ENCODE measurements at regions not wholly inside any gene's neighbourhood (a gene's known extent, or its start where the extent isn't known, plus 50 kb on each side); places are given as distances from the start of the nearest gene placed in this dataset.

GRCh38 chr1:11373895-11374747, 101.1 kb downstream of the UBIAD1 start:
- no peak for DNase-seq

DNA sequence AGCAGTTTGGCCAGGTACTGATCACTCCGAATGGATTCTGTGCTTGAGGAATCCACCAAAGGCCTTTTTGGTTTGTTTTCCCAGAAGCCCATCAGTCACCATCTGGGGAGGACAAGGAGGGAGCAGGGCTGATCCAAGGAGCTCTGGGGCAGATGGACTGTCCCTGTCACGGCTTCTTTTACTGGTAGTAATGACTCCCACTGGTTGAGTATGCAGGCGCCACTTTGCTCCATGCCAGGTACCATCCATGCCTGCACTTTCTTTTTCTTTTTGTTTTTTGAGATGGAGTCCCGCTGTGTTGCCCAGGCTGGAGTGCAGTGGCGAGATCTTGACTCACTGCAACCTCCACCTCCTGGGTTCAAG, 101.7 kb downstream of the UBIAD1 start:
- no peak for DNase-seq

- no peak for DNase-seq
Observed at GRCh38 chr1:11377001-11377583, 101.9 kb upstream of the DISP3 start.

DNA sequence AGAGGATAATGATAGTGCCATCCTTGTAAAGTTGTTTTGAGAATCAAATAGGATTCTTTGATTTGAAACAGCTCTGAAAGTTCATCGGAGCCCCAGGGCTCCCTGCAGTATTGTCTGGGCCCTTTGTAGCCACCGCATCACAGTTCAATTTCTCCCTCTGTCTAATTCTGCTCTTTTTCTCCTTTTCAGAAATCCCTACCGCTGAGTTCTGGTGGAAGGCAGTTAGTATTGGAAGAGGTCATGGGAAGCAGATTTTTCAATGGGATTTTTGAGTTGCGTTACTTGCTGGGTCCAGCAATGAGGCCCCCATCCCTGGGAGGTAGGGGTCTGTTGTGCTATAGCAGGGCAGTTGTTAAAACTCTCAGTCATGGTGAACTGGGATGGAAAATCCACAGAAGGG, 101.0 kb upstream of the DISP3 start:
- no peak for DNase-seq

DNA sequence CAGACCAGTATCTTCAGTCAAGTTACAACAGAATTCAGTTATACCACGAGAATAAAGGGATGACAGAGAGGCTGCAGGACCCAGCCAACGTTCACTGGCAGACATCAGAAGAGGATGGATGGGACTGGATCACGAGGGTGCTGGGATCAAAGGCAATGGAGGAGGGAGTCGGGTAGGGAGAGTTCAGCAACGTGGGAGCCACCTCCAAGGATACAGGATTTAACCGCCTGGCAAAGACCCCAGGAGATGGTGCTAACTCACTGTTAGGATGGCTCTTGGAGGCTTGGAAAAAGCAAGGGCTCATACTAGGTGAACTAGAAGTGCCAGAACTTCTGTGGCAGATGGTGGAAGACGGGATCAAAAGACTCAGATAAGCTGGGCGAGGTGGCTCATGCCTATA, 99.1 kb upstream of the DISP3 start:
- no peak for DNase-seq

- DNase-seq, result no peak
Observed at GRCh38 chr1:11380500-11380899, 98.5 kb upstream of the DISP3 start.

DNA sequence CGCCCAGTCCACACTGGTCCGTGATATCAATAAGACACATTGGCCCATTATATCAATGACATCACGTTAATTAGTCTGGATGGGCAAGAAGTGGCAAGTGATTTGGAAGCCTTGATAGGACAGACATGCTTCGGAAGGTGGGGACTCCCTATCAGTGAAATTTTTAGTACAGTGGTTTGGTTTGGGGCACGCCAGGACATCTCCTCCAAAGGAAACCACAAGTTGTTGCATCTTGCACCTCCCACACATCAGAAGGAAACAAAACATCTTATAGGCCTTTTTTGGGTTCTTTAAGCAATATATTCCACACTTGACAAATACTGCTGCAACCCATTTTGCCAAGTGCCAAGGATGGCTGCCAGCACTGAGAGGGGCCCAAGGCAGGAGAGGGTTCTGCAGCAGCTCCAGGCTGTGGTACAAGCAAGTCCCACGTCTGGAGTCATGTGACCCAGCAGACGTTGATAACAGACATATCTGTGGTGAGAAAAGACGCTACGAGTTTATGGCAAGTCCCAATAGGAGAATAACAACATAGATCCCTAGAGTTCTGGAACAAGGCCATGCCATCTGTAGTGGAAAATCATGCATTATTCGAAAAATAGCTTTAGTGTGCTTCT, 95.3 kb upstream of the DISP3 start:
- no peak for DNase-seq

- DNase-seq, result no peak
Observed at GRCh38 chr1:11384170-11384554, 94.8 kb upstream of the DISP3 start.

DNA sequence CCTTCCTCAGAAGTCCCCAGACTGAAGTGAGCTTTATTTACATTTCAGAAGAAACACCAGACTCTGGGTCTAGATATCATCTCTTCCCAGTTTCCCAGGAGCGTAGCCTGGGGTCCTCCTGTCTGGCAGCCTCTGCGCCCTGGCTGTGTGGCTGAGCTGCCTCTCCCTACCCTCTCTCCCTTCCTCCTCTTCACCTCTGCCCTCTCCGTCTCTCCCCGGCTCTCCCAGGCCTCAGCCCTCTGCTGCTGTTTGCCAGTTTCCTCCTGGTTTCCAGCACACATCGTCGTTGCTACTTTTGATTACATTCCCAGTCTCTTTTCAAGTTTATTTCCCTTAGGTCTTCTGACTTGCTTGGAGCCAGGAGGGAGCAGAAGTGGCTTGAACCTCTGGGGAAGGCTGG, 91.1 kb upstream of the DISP3 start:
- DNase-seq, result no peak

- no peak for DNase-seq
Observed at GRCh38 chr1:11388617-11389016, 90.3 kb upstream of the DISP3 start.

DNA sequence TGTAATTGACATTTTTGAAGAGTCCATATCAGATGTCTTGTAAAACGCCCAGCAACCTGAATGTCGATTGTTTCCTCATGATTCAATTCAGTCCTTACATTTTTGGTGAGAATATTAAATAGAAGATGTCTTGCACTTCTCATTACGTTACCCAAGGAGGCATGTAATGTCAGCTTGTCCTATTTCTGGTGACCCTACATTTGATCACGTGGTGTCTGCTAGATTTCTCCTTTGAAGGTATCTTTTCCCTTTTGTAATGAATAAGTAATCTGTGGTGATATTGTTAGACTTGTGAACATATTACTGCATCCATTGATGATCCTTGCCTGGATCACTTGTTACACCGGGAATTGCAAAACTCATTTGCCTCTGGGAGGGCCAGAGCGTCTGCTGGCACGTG, 87.6 kb upstream of the DISP3 start:
- no peak for DNase-seq

- no peak for DNase-seq
Observed at GRCh38 chr1:11391886-11392285, 87.1 kb upstream of the DISP3 start.

DNA sequence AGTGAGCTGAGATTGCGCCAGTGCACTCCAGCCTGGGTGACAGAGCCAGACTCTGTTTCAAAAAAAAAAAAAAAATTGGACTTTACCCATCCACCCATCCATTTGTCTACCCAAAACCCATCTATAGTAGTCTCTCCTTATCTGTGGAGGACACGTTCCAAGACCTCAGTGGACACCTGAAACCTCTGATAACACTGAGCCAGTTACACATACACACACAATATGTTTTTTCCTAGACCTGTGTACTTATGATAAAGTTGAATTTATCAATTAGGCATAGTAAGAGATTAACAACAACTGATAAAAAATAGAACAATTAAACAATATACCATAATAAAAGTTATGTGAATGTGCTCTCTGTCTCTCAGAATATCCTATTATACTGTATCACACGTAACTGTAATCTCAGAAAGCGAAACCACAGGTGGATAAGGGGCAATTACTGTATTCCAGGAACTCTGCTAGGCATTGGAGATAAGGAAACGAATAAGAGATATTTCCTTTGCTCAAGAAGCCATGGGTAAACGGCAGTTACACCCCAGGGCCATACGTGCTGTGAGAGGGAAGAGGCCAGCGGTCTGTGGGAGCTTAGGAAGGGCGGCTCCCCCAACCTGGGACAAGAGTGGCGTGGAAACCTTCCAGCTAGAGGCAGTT, 84.2 kb upstream of the DISP3 start:
- no peak for DNase-seq

DNA sequence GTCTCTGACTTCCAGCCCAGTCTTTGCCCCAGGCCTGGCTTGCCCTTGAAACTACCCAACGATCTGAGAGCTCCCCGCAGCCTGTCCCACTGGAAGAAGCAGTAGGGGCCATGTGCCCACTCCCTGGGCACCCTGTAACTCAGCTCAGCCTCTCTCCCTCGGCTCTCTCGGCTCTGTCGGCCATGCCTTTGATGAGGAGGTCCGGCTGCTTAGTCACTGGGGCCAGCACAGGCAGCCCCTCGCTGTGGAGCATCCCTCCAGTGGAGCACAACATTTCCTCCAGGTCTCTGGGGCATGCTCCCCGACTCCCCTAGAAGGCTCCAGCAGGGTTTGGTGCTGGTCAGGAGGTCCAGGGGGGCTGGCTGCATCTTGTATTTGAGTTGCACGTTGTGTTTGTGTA, 83.3 kb upstream of the DISP3 start:
- no peak for DNase-seq

- no peak for DNase-seq
Observed at GRCh38 chr1:11397151-11397901, 81.6 kb upstream of the DISP3 start.

GRCh38 chr1:11399250-11399649, 79.7 kb upstream of the DISP3 start:
- no peak for DNase-seq

DNA sequence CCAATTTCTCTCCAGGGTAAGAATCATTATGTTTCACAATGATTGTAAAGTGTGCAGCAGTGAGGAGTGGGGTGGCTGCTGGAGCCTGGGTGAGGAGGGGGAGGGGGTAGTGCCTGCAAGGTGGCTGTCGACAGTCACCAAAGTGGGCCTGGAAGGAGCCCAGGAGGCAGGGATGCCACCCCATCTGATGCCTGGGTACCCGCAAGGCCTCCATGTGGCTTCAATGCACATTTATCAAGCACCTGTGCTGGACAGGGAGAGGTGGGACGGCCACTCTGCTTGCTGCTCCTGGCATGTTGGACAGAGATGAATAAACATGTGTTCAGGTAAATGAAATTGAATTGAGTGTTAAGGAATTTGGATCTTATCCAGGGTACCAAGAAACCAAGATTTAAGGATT, 78.8 kb upstream of the DISP3 start:
- no peak for DNase-seq

DNA sequence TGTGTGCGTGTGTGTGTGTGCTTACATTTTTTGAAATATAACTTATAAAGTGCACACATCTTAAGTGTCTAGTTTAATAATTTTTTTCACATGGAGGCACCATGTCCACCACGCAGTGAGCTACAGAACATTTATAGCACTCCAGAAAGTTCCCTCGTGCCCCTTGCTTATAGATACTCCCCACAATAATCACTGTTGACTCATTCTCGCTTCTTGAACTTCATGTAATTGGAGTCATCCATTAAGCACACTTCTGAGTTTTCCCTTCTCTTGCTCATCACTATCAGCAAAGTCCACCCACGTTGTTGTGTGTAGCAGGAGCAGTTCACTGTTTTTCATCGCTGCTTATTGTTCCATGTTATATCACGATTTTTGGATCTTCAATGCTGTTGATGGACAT, 78.4 kb upstream of the DISP3 start:
- DNase-seq, result no peak

DNA sequence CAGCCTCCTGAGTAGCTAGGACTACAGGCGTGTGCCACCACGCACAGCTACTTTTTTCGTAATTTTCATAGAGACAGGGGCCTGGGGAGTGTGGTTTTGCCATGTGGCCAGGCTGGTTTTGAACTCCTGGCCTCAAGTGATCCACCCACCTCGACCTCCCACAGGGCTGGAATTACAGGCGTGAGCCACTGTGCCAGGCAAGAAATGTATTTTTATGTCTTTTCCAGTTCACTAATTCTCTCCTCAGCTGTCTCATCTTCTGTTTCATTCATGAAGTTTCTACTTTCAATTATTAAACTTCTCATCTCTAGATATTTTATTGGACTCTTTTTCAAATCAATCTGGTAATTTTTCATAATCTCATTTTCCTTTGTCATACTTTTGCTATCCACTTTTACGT, 72.1 kb upstream of the DISP3 start:
- no peak for DNase-seq

GRCh38 chr1:11407301-11407994, 71.5 kb upstream of the DISP3 start:
- DNase-seq, result no peak

- no peak for DNase-seq
Observed at GRCh38 chr1:11412141-11412540, 66.8 kb upstream of the DISP3 start.

- peak in 1 of 2 experiments; percentile 48 for DNase-seq
Observed at GRCh38 chr1:11413986-11414391, 65.0 kb upstream of the DISP3 start.

Measured in NCI-H526 (cell line).